ENCODE measurements at regions not wholly inside any gene's neighbourhood (a gene's known extent, or its start where the extent isn't known, plus 50 kb on each side); places are given as distances from the start of the nearest gene placed in this dataset.

GRCh38 chr1:98055457-98055856 lies 134.6 kb upstream of the DPYD start:
- no peak for DNase-seq

GRCh38 chr1:98054786-98055185 lies 134.0 kb upstream of the DPYD start:
- DNase-seq = peak; percentile 58

- no peak for DNase-seq
These were observed 133.5 kb upstream of the DPYD start for GRCh38 chr1:98054367-98054701.

DNA sequence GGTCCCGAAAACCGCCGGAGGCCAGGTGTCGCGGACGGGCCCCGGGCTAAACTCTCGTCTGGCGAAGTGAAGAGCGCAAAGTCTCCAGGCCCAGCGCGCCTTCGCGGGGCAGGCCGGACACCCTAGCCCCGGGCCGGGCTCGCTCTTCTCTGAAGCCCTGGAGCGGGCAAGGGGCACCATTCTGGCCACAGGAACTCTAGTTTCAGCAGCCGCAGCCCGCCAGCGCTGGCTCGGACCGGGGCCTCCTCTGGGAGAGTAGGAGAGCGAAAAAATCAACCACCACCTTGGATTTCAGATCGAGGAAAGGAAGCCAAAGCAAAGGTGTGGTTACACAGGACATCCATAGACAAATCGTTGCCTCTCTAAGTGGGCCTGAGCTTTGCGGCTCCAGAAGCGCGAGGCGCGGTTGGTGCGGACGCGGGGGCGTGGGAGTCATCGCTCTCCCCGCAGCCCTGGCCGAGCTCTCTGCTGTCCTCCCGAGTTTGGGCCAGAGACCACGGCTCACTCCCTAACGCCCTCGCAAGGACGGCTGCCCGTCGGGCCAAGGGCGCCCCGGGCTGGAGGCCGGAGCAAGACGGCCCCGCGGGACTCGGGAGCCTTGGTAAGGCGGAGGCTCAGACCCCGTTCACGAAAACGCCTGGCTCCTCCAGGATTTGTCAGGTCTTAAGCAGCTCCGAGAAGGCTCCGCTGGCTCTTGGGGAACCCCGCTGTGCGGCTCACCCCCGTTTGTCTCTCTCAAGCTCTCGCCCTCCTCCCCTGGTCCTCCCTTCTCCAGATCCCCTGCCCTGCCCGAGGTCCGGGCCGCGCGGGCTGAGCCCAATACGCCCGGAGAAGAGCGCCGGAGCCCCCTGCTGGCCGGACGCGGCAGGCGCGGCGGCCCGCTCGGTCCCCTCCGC lies 132.9 kb upstream of the DPYD start:
- peak; percentile 89 for DNase-seq

- peak; percentile 89 for DNase-seq
These were observed 130.3 kb upstream of the DPYD start for GRCh38 chr1:98051065-98051675.

DNA sequence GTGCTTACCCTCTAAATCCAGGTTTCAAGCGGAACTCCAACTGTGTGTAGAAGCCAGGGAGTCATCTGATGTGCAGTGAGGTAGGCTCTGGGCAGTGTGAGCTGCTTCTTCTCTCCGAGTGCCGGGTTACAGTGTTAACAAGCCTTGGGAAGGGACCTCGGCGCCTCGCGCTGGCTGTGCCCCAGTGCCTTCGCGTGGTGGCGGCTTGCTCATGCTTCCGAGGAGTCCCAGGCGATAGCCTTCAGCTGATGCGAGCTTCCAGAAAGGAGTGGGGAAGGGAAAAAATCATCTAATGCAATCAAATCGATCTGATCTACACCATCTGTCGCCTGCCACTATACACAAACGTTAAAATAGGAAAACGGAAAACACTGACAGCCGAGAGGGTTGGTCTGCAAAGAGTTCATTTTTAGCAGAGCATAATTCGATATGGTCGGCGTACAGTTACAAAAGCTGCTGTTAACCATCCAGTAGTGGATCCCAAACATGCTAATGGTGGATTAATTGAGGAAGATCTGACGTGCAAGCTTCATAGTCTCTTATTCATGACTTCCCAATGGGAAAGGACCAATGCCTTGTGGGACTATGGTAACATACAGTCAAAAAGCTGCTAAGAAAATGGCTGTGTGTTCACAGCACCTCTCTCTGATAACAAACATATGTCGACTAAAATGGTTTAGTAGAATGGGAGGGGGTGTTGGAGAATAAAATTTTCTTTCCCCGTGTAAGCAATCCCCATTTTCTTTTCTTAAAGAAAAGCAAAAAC lies 128.7 kb upstream of the DPYD start:
- DNase-seq = peak; percentile 51

DNA sequence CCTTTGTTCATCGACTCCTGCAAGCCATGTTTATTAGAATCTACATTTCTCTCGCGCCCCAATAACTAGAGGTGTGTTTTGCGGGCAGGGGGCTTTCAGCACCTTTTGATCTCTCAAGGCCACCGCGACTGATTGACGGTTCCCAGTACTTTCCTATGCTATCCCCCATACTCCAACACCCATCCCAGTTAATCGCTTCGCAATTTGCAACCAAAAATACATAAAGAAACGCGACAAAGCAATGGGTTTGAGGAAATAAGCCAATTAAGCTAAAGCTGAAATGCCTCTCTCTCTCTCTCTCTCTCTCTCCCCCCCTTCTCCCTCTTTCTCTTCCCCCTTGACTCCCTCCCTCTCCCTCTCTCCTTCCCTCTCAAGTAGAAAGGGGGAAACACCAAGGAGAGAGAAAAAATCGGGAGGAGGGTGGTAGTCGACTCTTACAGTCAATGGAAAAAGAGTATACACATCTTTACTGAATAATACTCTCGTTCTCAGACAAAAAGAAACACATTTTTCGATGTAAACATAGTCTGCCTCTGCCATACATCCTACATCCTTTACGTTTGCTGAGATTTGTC lies 128.0 kb upstream of the DPYD start:
- DNase-seq = no peak

- DNase-seq = peak; percentile 94
These were observed 127.4 kb upstream of the DPYD start for GRCh38 chr1:98048244-98048643.

DNA sequence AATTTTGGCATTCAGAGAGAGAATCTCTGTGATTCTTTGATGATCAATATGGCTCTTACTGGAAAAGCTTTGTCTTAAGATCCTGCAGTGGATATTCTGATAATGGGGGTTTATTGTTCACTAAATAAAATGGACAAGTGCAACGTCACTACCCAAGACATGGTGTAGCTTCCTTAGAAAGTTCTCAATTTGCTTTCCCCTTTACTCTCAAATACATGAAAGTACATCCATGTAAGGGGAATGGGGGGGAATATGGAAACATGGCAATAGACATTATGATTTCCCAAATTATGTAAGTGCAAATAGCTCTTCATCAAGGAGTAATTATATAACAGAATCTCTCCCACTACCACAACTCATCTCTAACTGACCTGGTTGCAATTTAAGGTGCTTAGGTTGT lies 126.3 kb upstream of the DPYD start:
- DNase-seq = no peak

DNA sequence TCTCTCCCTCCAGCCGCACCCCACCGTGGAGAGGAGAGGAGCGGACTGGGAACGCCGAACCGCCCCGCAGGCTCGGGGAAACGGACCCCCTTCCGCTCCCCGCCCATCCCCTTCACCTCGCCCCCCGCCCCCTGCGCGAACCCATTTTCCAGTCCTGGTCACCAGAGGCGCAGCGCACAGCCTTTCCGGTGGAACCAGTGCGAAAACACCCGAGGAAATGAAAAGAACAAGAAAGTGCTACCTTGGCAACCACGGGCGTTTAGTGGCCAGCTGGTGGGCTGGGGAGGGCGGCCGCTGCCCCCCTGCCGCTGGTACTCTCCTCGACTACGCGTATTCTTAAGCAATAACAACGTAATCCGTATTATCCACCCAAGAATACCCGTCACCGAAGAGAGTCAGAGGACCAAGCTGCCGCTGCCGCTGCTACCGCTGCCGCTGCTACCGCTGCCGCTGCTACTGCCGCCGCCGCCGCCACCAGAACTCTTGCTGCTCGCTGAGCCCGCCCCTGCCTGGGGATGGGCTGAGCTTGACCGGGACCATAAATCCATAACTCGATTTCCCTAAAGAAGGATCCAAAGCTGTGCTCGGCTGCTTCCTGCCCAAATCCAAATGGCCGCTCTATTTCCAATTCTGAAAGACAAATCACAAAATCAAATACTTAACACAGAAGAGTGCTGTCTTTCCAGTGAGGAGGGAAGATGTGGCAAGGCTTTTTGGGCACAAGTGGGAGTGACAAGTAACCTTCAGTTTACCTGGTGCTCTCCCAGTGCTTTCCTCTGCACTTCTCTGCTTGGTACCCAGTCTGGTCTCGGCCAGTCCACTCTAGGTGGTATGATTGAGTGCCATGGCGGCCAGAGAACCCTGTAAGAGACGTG lies 125.2 kb upstream of the DPYD start:
- peak; percentile 76 for DNase-seq

GRCh38 chr1:98045211-98045766 lies 124.5 kb upstream of the DPYD start:
- peak; percentile 71 for DNase-seq

DNA sequence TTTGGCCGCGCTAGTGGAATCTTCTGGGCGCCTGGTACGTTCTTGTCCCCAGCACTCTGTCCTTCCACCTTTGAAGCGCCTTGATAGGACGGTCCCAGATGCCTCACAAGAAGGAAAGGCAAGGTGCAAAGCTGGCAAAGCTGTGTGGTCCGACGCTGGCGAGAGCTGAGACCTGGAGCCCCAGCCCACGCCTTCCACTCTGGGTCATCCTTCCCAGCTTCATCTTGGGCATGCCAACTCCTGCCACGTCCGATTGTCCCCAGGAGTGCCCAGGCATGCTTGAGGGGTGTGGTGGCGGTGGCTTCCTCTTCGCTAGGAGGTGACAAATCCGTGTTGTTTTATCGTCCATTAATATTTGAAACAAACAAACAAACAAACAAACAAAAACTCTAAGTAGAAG lies 123.9 kb upstream of the DPYD start:
- DNase-seq = peak; percentile 42

DNA sequence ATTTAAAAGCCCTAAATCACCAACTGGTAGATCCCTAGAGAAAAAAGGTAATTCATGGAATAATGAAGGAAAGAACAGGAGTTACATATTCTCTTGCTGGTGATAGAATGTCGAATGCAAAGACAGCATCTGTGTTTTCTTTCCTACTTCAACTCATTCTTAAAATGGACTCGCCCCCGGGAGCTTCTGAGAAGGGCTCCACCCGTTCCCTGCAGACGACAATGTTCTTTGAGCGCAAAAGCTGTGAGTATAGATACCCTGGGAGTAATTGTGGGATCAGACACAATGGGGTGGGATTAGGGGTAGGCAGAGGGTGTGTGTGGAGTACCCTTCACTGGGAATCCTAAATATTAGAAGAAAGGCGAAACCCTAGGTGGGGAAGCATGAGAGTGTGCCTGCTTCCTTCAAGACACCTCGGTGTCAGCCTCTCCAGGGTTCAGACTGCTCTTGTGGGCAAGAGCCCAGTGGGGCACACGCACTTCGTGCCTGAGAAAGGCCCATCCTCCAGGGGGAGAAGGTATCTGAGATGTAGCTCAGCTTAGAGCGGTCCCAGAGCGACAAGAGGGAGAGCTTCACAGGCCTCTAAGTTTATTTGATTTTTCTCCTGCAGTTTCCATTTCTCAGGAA lies 123.3 kb upstream of the DPYD start:
- DNase-seq = peak; percentile 39

- no peak for DNase-seq
These were observed 114.8 kb upstream of the DPYD start for GRCh38 chr1:98035602-98036002.

DNA sequence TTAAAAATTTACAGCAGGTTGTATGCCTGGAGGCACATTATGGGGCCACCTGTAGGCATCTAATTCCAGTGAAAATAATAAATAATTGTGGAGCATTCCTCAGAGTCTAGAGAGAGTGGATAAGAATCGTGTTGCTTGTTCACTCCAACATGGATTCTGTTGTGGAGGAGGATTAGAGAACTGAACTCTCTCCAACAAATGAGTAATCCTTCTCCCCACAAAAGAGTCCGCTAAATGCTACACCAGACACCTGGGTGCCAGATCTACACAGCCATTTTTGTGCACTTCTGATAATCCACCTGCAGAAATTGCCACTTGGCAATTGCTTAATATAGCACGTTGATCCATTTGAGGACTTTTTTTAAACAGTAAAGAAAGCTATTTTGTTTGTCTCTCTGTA lies 113.7 kb upstream of the DPYD start:
- DNase-seq = no peak

DNA sequence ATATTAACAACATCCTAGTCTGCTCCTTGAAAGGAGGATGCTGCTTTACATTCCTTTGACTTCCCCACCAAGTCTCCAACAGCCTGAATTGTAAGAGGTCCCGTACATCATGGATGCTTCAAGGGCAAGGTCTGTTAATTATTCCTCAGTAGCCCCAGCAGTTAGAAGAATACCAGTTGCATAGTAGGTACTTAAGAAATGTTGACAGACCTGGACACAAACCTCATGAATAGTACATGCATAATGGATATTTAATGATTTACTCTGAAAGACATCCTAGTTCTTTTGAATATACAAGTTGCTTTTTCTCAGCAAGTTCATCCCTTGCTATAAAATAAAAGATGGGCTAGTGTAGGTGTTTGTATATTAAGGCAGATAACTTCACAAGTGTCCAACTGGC lies 112.1 kb upstream of the DPYD start:
- DNase-seq = no peak

- DNase-seq = no peak
These were observed 110.1 kb upstream of the DPYD start for GRCh38 chr1:98030976-98031375.

- DNase-seq = peak; percentile 49
These were observed 109.6 kb upstream of the DPYD start for GRCh38 chr1:98030483-98030882.

GRCh38 chr1:98028800-98029199 lies 108.0 kb upstream of the DPYD start:
- no peak for DNase-seq

GRCh38 chr1:98027103-98027705 lies 106.4 kb upstream of the DPYD start:
- DNase-seq = no peak

- DNase-seq = no peak
These were observed 105.0 kb upstream of the DPYD start for GRCh38 chr1:98025858-98026257.
